ENCODE measurements at regions not wholly inside any gene's neighbourhood (a gene's known extent, or its start where the extent isn't known, plus 50 kb on each side); places are given as distances from the start of the nearest gene placed in this dataset.
"Not testable (repeated sequence)": the region's sequence is repeated elsewhere in the genome, so short reads cannot be mapped to it uniquely, and the experiment has no call there.

GRCh38 chr1:238950017-238950416 is 436.4 kb upstream of the CHRM3 start:
- no peak for DNase-seq (ENCODE audit: low read depth)
- no peak for TF ChIP-seq CTCF (conservative IDR thresholded peaks at IDR 0.05; ENCODE audit: low read depth, low read length)
- no peak overlapping the region for H3K4me3 ChIP-seq (ENCODE audit: low read depth, low read length)

- TF ChIP-seq CTCF (conservative IDR thresholded peaks at IDR 0.05; ENCODE audit: low read depth, low read length): peak; percentile 20
- no peak for DNase-seq (ENCODE audit: low read depth)
- no peak overlapping the region for H3K4me3 ChIP-seq (ENCODE audit: low read depth, low read length)
Measured at GRCh38 chr1:238944028-238944427, 442.3 kb upstream of the CHRM3 start.

- no peak overlapping the region for H3K4me3 ChIP-seq (ENCODE audit: low read depth, low read length)
- DNase-seq (ENCODE audit: low read depth): no peak
- no peak for TF ChIP-seq CTCF (conservative IDR thresholded peaks at IDR 0.05; ENCODE audit: low read depth, low read length)
Measured at GRCh38 chr1:238927899-238928298, 458.5 kb upstream of the CHRM3 start.

GRCh38 chr1:238916828-238917227 is 469.5 kb upstream of the CHRM3 start:
- no peak for TF ChIP-seq CTCF (conservative IDR thresholded peaks at IDR 0.05; ENCODE audit: low read depth, low read length)
- no peak for DNase-seq (ENCODE audit: low read depth)
- no peak overlapping the region for H3K4me3 ChIP-seq (ENCODE audit: low read depth, low read length)

GRCh38 chr1:238914346-238914745 is 472.0 kb upstream of the CHRM3 start:
- DNase-seq (ENCODE audit: low read depth): no peak
- H3K4me3 ChIP-seq (ENCODE audit: low read depth, low read length): no peak overlapping the region
- no peak for TF ChIP-seq CTCF (conservative IDR thresholded peaks at IDR 0.05; ENCODE audit: low read depth, low read length)

- no peak for TF ChIP-seq CTCF (conservative IDR thresholded peaks at IDR 0.05; ENCODE audit: low read depth, low read length)
- no peak overlapping the region for H3K4me3 ChIP-seq (ENCODE audit: low read depth, low read length)
- no peak for DNase-seq (ENCODE audit: low read depth)
Measured at GRCh38 chr1:238913210-238913609, 473.2 kb upstream of the CHRM3 start.

- TF ChIP-seq CTCF (conservative IDR thresholded peaks at IDR 0.05; ENCODE audit: low read depth, low read length): no peak
- no peak for DNase-seq (ENCODE audit: low read depth)
- no peak overlapping the region for H3K4me3 ChIP-seq (ENCODE audit: low read depth, low read length)
Measured at GRCh38 chr1:238912148-238912547, 474.2 kb upstream of the CHRM3 start.

- not testable (repeated sequence) for DNase-seq (ENCODE audit: low read depth)
Measured at GRCh38 chr1:238902752-238903151, 483.6 kb upstream of the CHRM3 start.

More at GRCh38 chr1:238902752-238903151, 483.6 kb upstream of the CHRM3 start:
- H3K4me3 ChIP-seq (ENCODE audit: low read depth, low read length): not testable (repeated sequence)

All from epithelial cell of proximal tubule (primary cell).